GM23338 (cell line): ENCODE measurements at regions not wholly inside any gene's neighbourhood (a gene's known extent, or its start where the extent isn't known, plus 50 kb on each side); places are given as distances from the start of the nearest gene placed in this dataset.

Source experiments
- ATAC-seq: fragments of 200-7000 bp; cut with Tn5 transposase; 3 replicates; pipeline ENCODE4 v1.9.1; 2020
- DNase-seq: peaks from one replicate; pipeline ENCODE4 v3.0.0-alpha.2; 2015; ENCODE audit warnings: low spot score
- H2AFZ ChIP-seq: fragments of 200-600 bp; sonication (generic); 2 replicates; pipeline ENCODE4 v1.8.0; 2016; ENCODE audit warnings: antibody characterized with exemption, mild to moderate bottlenecking, moderate library complexity
- H3F3A ChIP-seq: fragments of 200-600 bp; sonication (generic); replicated peaks from 2 replicates; pipeline ENCODE4 v1.8.0; 2017; ENCODE audit warnings: antibody characterized with exemption, mixed run types, low read depth
- H3K27ac ChIP-seq: fragments of 200-600 bp; sonication (generic); 2 replicates; pipeline ENCODE4 v1.6.1; 2016; ENCODE audit warnings: low read depth
- H3K27me3 ChIP-seq: fragments of 200-600 bp; sonication (generic); 2 replicates; pipeline ENCODE4 v1.8.0; 2016; ENCODE audit warnings: mild to moderate bottlenecking, mixed run types, moderate library complexity; ENCODE audit not compliant: insufficient read depth
- H3K36me3 ChIP-seq: fragments of 200-600 bp; sonication (generic); 2 replicates; pipeline ENCODE4 v1.8.0; 2016; ENCODE audit warnings: mild to moderate bottlenecking; ENCODE audit not compliant: insufficient read depth
- H3K4me1 ChIP-seq: fragments of 200-600 bp; sonication (generic); 2 replicates; pipeline ENCODE4 v1.8.0; 2016; ENCODE audit warnings: mild to moderate bottlenecking, moderate library complexity; ENCODE audit not compliant: insufficient read depth
- H3K4me2 ChIP-seq: fragments of 200-600 bp; sonication (generic); 2 replicates; pipeline ENCODE4 v1.7.1; 2017; ENCODE audit warnings: mixed run types
- H3K4me3 ChIP-seq: fragments of 200-600 bp; sonication (generic); 2 replicates; pipeline ENCODE4 v1.6.1; 2016; ENCODE audit warnings: mixed run types
- H3K79me2 ChIP-seq: fragments of 200-600 bp; sonication (generic); replicated peaks from 2 replicates; pipeline ENCODE4 v1.8.0; 2017; ENCODE audit warnings: mild to moderate bottlenecking; ENCODE audit not compliant: insufficient read depth
- H3K9me2 ChIP-seq: fragments of 200-600 bp; sonication (generic); 2 replicates; pipeline ENCODE4 v1.8.0; 2017; ENCODE audit not compliant: insufficient read depth
- H4K20me1 ChIP-seq: fragments of 200-600 bp; sonication (generic); replicated peaks from 2 replicates; pipeline ENCODE4 v1.8.0; 2017; ENCODE audit warnings: mild to moderate bottlenecking; ENCODE audit not compliant: insufficient read depth
- H3K27ac Mint-ChIP-seq: 2 replicates; pipeline ENCODE4 v1.8.0; 2020; ENCODE audit warnings: inconsistent platforms, mild to moderate bottlenecking, moderate library complexity, mixed read lengths
- H3K27me3 Mint-ChIP-seq: 3 replicates; pipeline ENCODE4 v1.8.0; 2022; ENCODE audit warnings: low read depth, mild to moderate bottlenecking, moderate library complexity, mixed read lengths, inconsistent platforms; ENCODE audit not compliant: insufficient read depth, poor library complexity
- H3K36me3 Mint-ChIP-seq: 3 replicates; pipeline ENCODE4 v1.8.0; 2021; ENCODE audit warnings: low read depth, mild to moderate bottlenecking, inconsistent platforms, moderate library complexity, mixed read lengths
- H3K4me1 Mint-ChIP-seq: 3 replicates; pipeline ENCODE4 v1.8.0; 2020; ENCODE audit warnings: mild to moderate bottlenecking, inconsistent platforms, mixed read lengths
- H3K4me3 Mint-ChIP-seq: 3 replicates; pipeline ENCODE4 v1.8.0; 2021; ENCODE audit warnings: moderate library complexity, mild to moderate bottlenecking, inconsistent platforms, mixed read lengths
- H3K9me3 Mint-ChIP-seq: 3 replicates; pipeline ENCODE4 v1.8.0; 2020; ENCODE audit warnings: moderate library complexity, mild to moderate bottlenecking, inconsistent platforms, mixed read lengths
- CREB1 ChIP-seq: fragments of 250-450 bp; sonication (Bioruptor Pico); IDR thresholded peaks from 2 replicates; pipeline ENCODE4 v1.5.0; 2020; ENCODE audit warnings: low read depth, mild to moderate bottlenecking, moderate library complexity
- CTCF ChIP-seq, 2 experiments: fragments of 200-600 bp in 1 of 2; sonication (generic) in 1 of 2; conservative IDR thresholded peaks; 2 replicates each; pipeline versions ENCODE4 v1.5.1 to v1.6.1; 2016 to 2017; ENCODE audit warnings: antibody characterized with exemption in 2 of 2, low read depth in 2 of 2, mild to moderate bottlenecking in 2 of 2, moderate library complexity in 1 of 2
- ETS1 ChIP-seq: IDR thresholded peaks from 2 replicates; pipeline ENCODE4 v1.6.1; 2016; ENCODE audit warnings: antibody characterized with exemption
- EZH2phosphoT487 ChIP-seq: fragments of 200-600 bp; sonication (generic); IDR thresholded peaks from one replicate; pipeline ENCODE4 v1.8.1; 2018; ENCODE audit warnings: antibody characterized with exemption; ENCODE audit not compliant: unreplicated experiment
- JUNB ChIP-seq: IDR thresholded peaks from one replicate; pipeline ENCODE4 v1.6.1; 2016; ENCODE audit warnings: antibody characterized with exemption; ENCODE audit not compliant: unreplicated experiment
- NANOG ChIP-seq: IDR thresholded peaks from 2 replicates; pipeline ENCODE4 v1.6.1; 2016; ENCODE audit warnings: antibody characterized with exemption, borderline replicate concordance
- POLR2AphosphoS5 ChIP-seq: IDR thresholded peaks from 2 replicates; pipeline ENCODE4 v1.6.1; 2016; ENCODE audit warnings: antibody characterized with exemption, low read depth
- REST ChIP-seq: IDR thresholded peaks from one replicate; pipeline ENCODE4 v1.6.1; 2018; ENCODE audit warnings: antibody characterized with exemption; ENCODE audit not compliant: unreplicated experiment
- STAT1 ChIP-seq: IDR thresholded peaks from one replicate; pipeline ENCODE4 v1.6.1; 2016; ENCODE audit warnings: antibody characterized with exemption; ENCODE audit not compliant: unreplicated experiment
- ZNF114 ChIP-seq: fragments of 250-450 bp; sonication (Bioruptor Pico); IDR thresholded peaks from 2 replicates; pipeline ENCODE4 v1.5.0; 2020; ENCODE audit warnings: mild to moderate bottlenecking, moderate library complexity
- ZNF331 ChIP-seq: fragments of 250-450 bp; sonication (Bioruptor Pico); IDR thresholded peaks from 2 replicates; pipeline ENCODE4 v1.5.0; 2020; ENCODE audit warnings: low read depth, mild to moderate bottlenecking, moderate library complexity

- no peak for TF ChIP-seq REST
- TF ChIP-seq CTCF (conservative IDR thresholded peaks at IDR 0.05; ENCODE audit: low read depth in 2 of 2): no peak
- no peak for TF ChIP-seq ETS1
These were observed 1545.5 kb downstream of the SUCLG1 start (continued) for GRCh38 chr2:82913566-82913965.

DNA sequence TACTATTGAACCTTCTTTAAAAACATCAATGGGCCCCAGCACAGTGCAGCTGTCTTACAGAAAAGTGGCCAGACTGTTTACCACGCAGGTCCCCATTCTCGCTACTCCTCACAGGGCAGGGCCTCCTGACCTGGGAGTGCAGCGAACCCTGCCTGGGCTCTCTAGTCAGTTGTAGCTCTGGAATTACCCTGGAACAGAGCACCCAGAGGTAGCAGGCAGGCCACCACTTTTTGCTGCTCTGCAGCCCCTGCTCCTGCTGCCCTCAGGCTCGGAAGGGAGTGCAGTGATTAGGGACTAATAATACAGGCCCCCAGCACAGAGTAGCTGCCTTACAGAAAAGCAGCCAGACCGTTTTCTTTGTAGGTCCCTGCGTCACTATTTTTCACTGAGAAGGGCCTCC, 1563.0 kb downstream of the SUCLG1 start:
- H3K27ac Mint-ChIP-seq: no peak overlapping the region
- DNase-seq: no peak
- Histone ChIP-seq H4K20me1 (no peaks in the 10 kb centered on the region), H3K36me3 (no peaks in the 10 kb centered on the region), H3K27me3 (no peaks in the 10 kb centered on the region), H3K4me3 (no peak overlapping the region), H2AFZ (peak overlapping the region; percentile 45; the same call in 1 of the 2 replicates), H3K9me2 (no peaks in the 10 kb centered on the region), H3K4me2 (no peak overlapping the region), H3K27ac (no peak overlapping the region), H3K4me1 (no peaks in the 10 kb centered on the region), H3F3A (no peaks in the 10 kb centered on the region), H3K79me2 (no peaks in the 10 kb centered on the region)
- no peaks in the 10 kb centered on the region; the same call in 2 of the 3 replicates for H3K4me1 Mint-ChIP-seq
- H3K4me3 Mint-ChIP-seq: no peak overlapping the region
- no peak for ATAC-seq
- H3K27me3 Mint-ChIP-seq: no peaks in the 10 kb centered on the region
- H3K9me3 Mint-ChIP-seq: no peaks in the 10 kb centered on the region
- H3K36me3 Mint-ChIP-seq: no peaks in the 10 kb centered on the region
- TF ChIP-seq CREB1 (CRISPR knock-in tag) (no peak), POLR2AphosphoS5 (no peak), EZH2phosphoT487 (no peak), JUNB (no peak), ZNF331 (CRISPR knock-in tag) (no peak), STAT1 (no peak), ZNF114 (CRISPR knock-in tag) (no peak), CTCF (conservative IDR thresholded peaks at IDR 0.05; ENCODE audit: low read depth in 2 of 2) (no peak), REST (no peak), ETS1 (no peak), NANOG (no peak)
